Fibroblast of skin of right biceps (primary cell): ENCODE measurements at regions not wholly inside any gene's neighbourhood (a gene's known extent, or its start where the extent isn't known, plus 50 kb on each side); places are given as distances from the start of the nearest gene placed in this dataset.

Source experiments
- DNase-seq: peaks from one replicate; pipeline ENCODE4 v3.0.0-alpha.2; 2013

GRCh38 chr2:186189816-186190215 is 296.2 kb upstream of the ZC3H15 start:
- no peak for DNase-seq

DNA sequence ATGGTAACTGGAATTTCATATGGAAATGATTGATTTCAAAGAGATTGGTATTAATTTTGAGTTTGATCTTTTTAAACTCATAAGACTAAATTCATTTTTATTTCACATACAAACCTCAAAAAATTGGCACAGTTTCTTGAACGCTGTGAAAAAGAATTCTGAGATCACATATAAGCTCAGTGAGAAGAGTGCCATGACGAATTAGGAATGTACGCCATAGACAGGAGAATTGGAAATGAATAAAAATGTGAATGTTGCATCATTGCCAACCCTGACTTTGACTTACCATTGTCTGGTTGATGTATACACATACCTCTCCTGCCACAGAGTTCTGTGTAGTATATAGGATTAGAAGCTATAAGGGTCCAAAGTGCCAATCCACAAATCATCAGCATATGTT is 290.4 kb upstream of the ZC3H15 start:
- peak; percentile 60 for DNase-seq

GRCh38 chr2:186197955-186198354 is 288.1 kb upstream of the ZC3H15 start:
- no peak for DNase-seq

- DNase-seq, result no peak
Observed at GRCh38 chr2:186199029-186199428, 287.0 kb upstream of the ZC3H15 start.

GRCh38 chr2:186201371-186201770 is 284.7 kb upstream of the ZC3H15 start:
- DNase-seq, result peak; percentile 2

GRCh38 chr2:186205254-186205911 is 280.7 kb upstream of the ZC3H15 start:
- DNase-seq, result no peak

- no peak for DNase-seq
Observed at GRCh38 chr2:186209532-186209931, 276.5 kb upstream of the ZC3H15 start.

DNA sequence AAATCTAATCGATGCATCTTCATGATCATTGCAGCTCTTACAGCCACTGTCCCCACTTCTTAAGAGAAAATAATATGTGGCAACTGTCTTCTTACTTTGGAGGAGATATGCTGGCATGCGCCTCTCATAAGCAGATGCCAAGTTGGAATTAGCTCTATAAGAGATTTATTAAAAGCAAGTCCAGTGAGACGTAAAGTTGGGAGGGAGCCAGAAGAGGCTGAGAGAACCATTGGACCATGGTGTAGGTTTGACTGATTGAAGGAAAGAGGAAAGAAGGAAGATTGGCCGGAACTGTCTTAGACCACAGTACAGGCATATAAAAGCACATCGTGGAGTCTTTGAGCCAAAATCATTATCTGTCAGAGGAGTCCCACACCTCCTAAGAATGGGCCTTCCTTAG is 265.7 kb upstream of the ZC3H15 start:
- no peak for DNase-seq

GRCh38 chr2:186229265-186229664 is 256.8 kb upstream of the ZC3H15 start:
- DNase-seq, result no peak

GRCh38 chr2:186241874-186242273 is 244.2 kb upstream of the ZC3H15 start:
- DNase-seq, result no peak

GRCh38 chr2:186254759-186255158 is 231.3 kb upstream of the ZC3H15 start:
- no peak for DNase-seq

- DNase-seq, result no peak
Observed at GRCh38 chr2:186255823-186256222, 230.2 kb upstream of the ZC3H15 start.

GRCh38 chr2:186256540-186256939 is 229.5 kb upstream of the ZC3H15 start:
- peak; percentile 42 for DNase-seq

- DNase-seq, result no peak
Observed at GRCh38 chr2:186263673-186264250, 222.3 kb upstream of the ZC3H15 start.

DNA sequence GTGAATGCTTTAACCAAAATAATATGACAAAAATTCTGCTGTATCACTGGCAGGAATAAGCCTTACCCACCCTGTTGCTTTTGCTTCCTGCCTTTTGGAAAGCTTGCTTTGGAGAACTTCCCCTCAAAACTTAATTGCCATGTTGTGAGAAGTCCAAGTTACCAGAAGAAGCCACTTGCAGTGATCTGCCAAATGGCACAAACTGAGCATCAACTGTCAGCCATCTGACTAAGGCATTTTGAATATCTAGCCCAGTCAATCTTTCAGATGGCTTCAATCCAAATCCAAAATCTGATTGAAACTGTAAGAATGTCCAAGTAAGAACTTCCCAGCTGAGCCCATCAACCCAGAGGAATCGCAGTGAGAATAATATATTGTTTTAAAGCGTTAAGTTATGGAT is 216.5 kb upstream of the ZC3H15 start:
- DNase-seq, result no peak

- DNase-seq, result no peak
Observed at GRCh38 chr2:186273953-186274352, 212.1 kb upstream of the ZC3H15 start.

DNA sequence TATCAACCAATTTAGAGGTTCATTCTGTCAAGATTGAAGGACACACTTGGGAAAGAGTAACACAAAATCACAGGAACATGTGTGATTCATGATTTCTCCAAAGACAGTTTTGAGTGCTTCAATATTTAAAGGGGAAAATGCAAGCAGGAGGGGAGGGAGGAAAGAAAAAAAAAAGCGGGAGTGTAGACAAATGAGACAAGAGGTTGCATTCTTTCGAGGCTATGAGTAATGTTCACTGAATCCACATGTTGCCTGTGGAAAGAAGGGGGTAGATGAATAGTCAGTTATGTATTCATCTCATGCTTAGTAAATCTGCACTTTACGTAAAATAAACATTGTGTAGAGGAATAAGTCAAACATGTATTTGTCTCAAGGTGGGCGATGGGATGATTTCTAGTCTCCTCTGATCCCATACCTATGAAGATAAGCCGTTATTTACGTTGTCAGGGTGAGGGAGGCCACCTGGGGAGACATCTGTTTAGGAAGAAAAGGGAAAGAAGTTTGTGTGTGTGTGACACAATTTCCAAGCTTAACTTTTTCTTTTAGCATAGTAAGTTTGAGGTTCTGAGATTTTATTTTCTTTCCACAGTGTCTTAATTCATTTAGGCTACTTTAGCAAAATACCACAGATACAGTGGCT is 211.0 kb upstream of the ZC3H15 start:
- peak; percentile 78 for DNase-seq

GRCh38 chr2:186276909-186277308 is 209.2 kb upstream of the ZC3H15 start:
- DNase-seq, result no peak

- DNase-seq, result peak; percentile 3
Observed at GRCh38 chr2:186281726-186282125, 204.3 kb upstream of the ZC3H15 start.

DNA sequence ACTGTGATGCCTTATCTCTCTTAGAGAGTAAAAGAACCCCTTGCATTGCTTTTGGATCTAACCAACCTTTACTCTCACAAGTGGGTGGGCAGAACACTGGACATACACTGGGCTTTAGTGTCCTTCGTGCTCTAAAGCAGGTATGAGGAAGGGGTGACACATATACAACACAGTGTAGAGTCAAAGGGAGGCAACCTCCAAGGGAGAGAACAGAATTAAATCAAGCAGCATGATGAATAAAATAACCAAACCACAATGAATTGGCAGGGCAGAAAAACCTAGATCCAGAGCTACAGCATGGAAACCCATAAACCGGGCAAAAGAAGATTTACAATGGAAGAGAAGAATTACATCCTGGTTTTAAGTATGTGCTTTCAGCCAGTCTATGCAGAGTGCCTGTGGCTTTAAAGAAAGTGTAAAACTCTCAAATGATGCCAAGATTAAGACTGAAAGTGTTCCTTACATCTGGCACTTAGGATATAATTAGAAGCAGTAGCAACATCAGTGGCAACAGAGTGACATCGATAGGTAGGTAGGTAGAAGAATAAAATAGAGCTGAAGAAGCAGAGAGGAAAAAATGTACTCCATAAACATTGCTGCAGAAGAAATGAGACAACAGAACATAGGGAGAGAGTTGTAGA is 191.7 kb upstream of the ZC3H15 start:
- no peak for DNase-seq

DNA sequence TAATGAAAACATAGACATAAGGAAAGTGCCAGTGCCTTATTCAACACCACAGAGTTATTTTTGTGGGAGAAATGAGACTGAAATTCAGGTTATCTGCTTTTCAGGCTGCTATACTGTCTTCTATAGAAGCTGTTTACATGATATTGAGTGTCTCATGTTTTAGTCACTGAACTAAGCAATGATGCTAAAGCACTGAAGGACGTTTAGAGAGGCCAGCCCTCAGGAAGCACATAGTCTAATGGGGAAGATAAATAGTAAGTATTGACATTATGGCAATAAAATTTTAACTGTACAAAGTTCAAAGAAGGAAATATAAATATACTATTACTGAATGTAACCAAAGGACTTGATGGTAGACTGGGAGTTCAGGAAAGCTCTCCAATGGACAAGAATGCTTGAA is 186.4 kb upstream of the ZC3H15 start:
- no peak for DNase-seq

DNA sequence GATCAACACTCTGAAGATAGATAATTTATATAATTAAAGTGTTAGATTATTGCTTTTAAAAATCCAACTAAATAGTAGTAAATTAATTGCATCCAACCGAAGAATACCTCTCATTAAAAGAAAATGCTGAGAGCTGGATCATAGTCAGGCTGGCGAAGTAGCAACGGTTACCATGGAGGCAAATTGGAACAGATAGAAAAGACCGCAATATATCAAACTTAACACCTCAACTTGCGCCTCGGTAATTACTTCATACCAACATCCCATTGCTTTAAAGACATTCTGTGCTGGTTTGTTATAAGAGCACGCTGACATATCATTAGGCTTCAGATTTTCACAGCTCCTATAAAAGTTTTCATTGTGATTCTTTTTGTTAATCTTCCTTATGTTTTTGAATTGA is 183.8 kb upstream of the ZC3H15 start:
- DNase-seq, result no peak

DNA sequence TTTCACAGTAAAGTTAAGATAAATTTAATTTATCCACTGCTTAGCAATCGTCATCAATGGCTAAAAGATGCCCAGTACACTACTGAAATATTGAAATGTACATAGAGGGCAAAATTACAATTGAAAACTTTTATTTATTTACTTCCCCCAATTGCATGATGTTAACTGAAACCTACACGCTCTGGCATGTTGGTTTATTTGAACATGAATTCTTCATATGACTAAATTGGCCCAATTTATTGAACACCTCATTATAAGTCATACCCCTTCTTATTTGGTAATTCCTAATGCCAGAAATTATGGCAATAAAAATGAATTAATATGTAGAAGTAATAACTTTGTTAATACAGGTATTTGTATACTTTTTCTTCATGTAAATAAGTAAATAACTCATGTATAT is 183.0 kb upstream of the ZC3H15 start:
- DNase-seq, result no peak

DNA sequence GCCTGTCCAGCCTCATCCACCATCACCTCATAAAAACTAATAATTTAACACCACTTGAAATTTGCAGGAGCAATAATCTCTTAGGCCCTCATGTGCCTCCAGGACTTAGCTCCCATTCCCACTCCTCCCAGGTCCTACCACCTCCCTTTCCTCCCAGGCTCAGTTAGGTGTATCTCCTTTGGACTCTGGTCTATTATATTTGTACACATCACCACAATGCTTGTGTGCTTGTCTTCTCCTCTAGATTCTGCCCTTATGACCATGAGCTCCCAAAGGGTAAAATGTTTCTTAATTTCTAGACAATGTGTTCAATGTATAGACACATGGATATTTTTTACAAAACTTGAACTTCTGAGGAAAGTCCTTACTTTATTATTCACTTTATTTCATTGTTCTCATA is 182.0 kb upstream of the ZC3H15 start:
- no peak for DNase-seq
